ENCODE measurements at regions not wholly inside any gene's neighbourhood (a gene's known extent, or its start where the extent isn't known, plus 50 kb on each side); places are given as distances from the start of the nearest gene placed in this dataset.
A peak's percentile ranks its signal among the peaks of the same experiment; 100 is the strongest.

DNA sequence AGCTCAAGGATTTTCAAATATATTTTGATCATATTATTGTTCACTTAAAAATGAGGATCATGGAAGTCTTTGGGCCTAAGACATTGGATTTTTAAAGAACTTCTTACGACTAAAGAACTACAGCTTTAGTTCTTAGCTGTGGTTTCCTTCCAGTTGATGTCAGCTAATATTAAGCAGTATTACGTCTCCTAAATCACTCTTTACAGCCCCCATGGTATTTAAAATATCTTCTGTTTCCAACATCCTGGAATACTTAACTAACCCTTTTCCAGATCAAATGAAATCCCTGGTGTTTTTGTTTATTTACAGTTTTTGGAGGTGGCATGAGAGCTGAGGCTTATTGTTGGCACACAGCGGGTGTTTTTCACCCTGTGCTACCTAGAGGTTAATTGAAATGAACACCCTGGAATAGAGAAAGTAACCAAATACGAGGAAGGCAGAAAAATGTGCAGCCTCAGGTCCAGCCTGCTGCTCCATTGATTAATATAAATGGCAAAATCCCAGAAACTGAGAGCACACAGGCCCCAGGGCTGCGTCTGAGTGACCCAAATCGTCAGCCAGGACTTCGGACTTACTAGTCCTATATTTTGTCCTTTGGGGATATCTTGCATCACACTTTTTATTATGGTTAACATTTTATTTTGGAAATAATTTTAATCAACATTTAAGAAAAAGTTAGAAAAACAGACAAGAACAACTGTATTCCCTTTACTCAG lies 52.3 kb upstream of the ICE1 start:
- Histone ChIP-seq H3K36me3 (no peaks in the 10 kb centered on the region), H3K9me3 (no peaks in the 10 kb centered on the region), H3K27me3 (no peaks in the 10 kb centered on the region), H3K4me1 (peaks cover 0 to 10% (median 0%) of the 10 kb centered on the region in 9 donors), H3K27ac (no peak overlapping the region), H3K4me3 (no peak overlapping the region)
- 86% methylated on average over 7 of the region's 7 CpGs for WGBS, 2 donors
- intact Hi-C loops (cut with DNase I), result no loop called here
- TF ChIP-seq, protein P1, sequence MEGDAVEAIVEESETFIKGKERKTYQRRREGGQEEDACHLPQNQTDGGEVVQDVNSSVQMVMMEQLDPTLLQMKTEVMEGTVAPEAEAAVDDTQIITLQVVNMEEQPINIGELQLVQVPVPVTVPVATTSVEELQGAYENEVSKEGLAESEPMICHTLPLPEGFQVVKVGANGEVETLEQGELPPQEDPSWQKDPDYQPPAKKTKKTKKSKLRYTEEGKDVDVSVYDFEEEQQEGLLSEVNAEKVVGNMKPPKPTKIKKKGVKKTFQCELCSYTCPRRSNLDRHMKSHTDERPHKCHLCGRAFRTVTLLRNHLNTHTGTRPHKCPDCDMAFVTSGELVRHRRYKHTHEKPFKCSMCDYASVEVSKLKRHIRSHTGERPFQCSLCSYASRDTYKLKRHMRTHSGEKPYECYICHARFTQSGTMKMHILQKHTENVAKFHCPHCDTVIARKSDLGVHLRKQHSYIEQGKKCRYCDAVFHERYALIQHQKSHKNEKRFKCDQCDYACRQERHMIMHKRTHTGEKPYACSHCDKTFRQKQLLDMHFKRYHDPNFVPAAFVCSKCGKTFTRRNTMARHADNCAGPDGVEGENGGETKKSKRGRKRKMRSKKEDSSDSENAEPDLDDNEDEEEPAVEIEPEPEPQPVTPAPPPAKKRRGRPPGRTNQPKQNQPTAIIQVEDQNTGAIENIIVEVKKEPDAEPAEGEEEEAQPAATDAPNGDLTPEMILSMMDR (IDR thresholded peaks at IDR 0.05), result no peak
- no peak for DNase-seq
- ATAC-seq, result no peak

DNA sequence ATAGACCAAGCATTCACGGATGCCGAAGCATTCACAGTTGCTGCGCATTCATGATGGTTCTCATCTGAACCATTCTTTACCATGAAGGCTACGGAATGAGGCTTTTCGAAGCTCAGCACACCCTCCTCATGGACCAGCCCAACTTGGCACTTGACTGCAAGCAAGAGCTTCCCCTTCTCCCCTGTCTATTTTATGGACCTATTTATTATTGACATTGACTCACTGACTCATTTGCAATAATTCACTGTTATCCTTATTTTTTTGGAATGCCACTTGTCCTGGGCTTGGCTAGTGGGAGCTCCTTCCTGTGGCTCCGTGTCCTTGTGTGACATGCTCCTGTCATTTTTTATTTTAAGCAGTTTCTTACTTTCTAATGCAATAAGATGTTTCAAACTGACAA lies 51.5 kb upstream of the ICE1 start:
- TF ChIP-seq, protein P1 (IDR thresholded peaks at IDR 0.05), result no peak
- Histone ChIP-seq H3K36me3 (no peaks in the 10 kb centered on the region), H3K27ac (no peak overlapping the region), H3K9me3 (no peaks in the 10 kb centered on the region), H3K4me1 (peaks cover 0 to 10% (median 0%) of the 10 kb centered on the region in 9 donors), H3K4me3 (no peak overlapping the region), H3K27me3 (no peaks in the 10 kb centered on the region)
- intact Hi-C loops (cut with DNase I), result no loop called here
- no peak for DNase-seq
- 90 to 95% methylated on average over 6 of the region's 6 CpGs for WGBS, 2 donors
- ATAC-seq, result no peak

DNA sequence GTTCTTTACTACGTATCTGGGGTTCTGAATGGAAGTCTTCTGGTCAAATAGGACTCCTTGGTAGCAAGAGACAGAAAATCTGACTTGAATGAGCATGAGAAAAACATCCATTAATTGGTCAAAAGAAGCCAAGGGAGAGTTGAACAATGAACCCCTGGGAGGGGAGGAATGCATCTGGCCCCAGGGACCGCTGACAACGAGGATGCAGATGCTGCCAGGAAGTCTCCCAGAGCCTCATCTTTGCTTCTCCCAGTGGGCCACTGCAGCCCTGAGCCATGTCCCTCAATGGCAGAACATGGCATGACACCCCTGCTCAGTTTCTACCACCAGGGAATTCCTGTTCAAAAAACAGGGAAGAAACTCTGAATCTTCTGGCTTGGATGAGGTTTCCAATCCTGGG lies 50.5 kb upstream of the ICE1 start:
- intact Hi-C loops (cut with DNase I), result no loop called here
- no peak for ATAC-seq
- 67 to 70% methylated on average over 3 of the region's 3 CpGs for WGBS, 2 donors

DNA sequence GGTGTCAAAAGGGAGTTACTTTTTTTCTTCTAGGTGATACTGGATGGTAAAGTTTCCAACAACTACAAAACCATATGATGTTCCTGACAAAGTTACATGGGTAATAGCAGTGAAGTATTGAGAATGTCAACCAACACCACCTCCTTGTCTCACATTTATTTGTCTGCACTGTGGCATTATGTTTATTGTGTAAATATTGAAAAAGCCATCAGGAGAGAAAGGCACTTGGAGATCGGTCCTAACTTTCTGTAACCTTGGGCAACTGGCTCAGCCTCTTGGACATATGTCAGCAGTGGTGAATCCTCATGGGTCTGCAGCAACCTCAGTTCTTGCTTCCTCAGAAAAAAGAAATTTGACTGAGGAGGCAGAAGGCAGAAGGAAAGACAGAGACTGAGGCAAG lies 50.0 kb upstream of the ICE1 start:
- TF ChIP-seq, protein P1 (IDR thresholded peaks at IDR 0.05), result no peak
- DNase-seq, result no peak
- H3K27me3 ChIP-seq, result no peaks in the 10 kb centered on the region
- H3K9me3 ChIP-seq, result no peaks in the 10 kb centered on the region
- peak overlapping the region in 5 of 10 donors; percentile 31 to 78 (median 57) for H3K27ac ChIP-seq
- ATAC-seq, result no peak
- no peak overlapping the region for H3K4me3 ChIP-seq
- no peaks in the 10 kb centered on the region for H3K36me3 ChIP-seq
- 76 to 85% methylated on average over 1 of the region's 1 CpG for WGBS, 2 donors
- peaks cover 0 to 10% (median 0%) of the 10 kb centered on the region in 9 donors for H3K4me1 ChIP-seq
- intact Hi-C loops (cut with DNase I), result no loop called here

More for the DNA sequence above, 50.5 kb upstream of the ICE1 start:
- Histone ChIP-seq H3K4me3 (no peak overlapping the region), H3K4me1 (peaks cover 0 to 10% (median 0%) of the 10 kb centered on the region in 9 donors), H3K27ac (no peak overlapping the region), H3K27me3 (no peaks in the 10 kb centered on the region), H3K36me3 (no peaks in the 10 kb centered on the region), H3K9me3 (no peaks in the 10 kb centered on the region)
- TF ChIP-seq, protein P1 (IDR thresholded peaks at IDR 0.05), result no peak
- no peak for DNase-seq
